Lower leg skin (tissue), 4 donors: ENCODE measurements at regions not wholly inside any gene's neighbourhood (a gene's known extent, or its start where the extent isn't known, plus 50 kb on each side); places are given as distances from the start of the nearest gene placed in this dataset.

Source experiments
- DNase-seq, 2 donors: peaks; one replicate each; pipeline ENCODE4 v3.0.0-alpha.2; 2019; ENCODE audit warnings: low spot score in 2 of 2
- H3K4me3 ChIP-seq: fragments of 200-600 bp; sonication (generic); 2 replicates; pipeline ENCODE4 v1.5.1; 2017; ENCODE audit warnings: mild to moderate bottlenecking, low read depth; ENCODE audit not compliant: poor library complexity, severe bottlenecking
- POLR2A ChIP-seq, 2 donors: fragments of 450-650 bp; IDR thresholded peaks; one replicate each; pipeline ENCODE4 v1.6.1; 2016 to 2017; ENCODE audit warnings: antibody characterized with exemption in 2 of 2, mild to moderate bottlenecking in 1 of 2, moderate library complexity in 1 of 2
- WGBS, 2 donors: methylation state at CpG; one replicate each; pipeline ENCODE4 v1.1.5; 2018; 5-methylcytosine and 5-hydroxymethylcytosine counted together
- intact Hi-C: fragments of 100-400 bp; cut with DNase I; formaldehyde crosslinking; loops from one replicate; pipeline ENCODE4 v1.15.0; 2023; ENCODE audit warnings: low total_unique reads
- TF ChIP-seq, protein P1 (sequence below), 3 donors: fragments of 450-650 bp; IDR thresholded peaks; one replicate each; pipeline ENCODE4 v1.5.1; 2016; ENCODE audit warnings: antibody characterized with exemption in 3 of 3, mild to moderate bottlenecking in 3 of 3, moderate library complexity in 2 of 3

DNA sequence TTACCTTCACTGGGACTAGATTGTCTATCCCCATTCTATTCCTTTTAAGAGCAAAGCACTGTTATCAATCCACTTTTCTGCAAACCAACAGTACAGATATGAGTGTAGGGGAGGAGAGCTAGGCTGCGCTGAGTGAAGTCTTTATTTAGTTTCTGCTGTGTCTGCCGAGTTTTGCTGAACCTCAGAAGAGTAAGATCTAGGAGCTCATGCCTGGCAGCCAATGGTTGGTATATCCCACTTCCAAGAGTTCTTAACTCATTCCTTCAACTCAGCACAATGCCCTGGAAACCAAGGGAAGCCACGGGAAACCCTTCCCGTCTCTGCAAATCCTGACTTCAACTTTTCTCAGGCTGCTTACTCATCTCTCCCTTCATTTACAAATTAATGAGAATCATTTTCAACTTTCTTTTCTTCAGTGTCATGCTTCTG lies 58.0 kb upstream of the JAK2 start:
- H3K4me3 ChIP-seq: no peak overlapping the region
- intact Hi-C loops: no loop called here
- TF ChIP-seq, protein P1, sequence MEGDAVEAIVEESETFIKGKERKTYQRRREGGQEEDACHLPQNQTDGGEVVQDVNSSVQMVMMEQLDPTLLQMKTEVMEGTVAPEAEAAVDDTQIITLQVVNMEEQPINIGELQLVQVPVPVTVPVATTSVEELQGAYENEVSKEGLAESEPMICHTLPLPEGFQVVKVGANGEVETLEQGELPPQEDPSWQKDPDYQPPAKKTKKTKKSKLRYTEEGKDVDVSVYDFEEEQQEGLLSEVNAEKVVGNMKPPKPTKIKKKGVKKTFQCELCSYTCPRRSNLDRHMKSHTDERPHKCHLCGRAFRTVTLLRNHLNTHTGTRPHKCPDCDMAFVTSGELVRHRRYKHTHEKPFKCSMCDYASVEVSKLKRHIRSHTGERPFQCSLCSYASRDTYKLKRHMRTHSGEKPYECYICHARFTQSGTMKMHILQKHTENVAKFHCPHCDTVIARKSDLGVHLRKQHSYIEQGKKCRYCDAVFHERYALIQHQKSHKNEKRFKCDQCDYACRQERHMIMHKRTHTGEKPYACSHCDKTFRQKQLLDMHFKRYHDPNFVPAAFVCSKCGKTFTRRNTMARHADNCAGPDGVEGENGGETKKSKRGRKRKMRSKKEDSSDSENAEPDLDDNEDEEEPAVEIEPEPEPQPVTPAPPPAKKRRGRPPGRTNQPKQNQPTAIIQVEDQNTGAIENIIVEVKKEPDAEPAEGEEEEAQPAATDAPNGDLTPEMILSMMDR (IDR thresholded peaks at IDR 0.05): no peak
- TF ChIP-seq POLR2A (IDR thresholded peaks at IDR 0.05): no peak
- WGBS, 2 donors: 32 to 50% methylated on average over 4 of the region's 4 CpGs
- DNase-seq: no peak

DNA sequence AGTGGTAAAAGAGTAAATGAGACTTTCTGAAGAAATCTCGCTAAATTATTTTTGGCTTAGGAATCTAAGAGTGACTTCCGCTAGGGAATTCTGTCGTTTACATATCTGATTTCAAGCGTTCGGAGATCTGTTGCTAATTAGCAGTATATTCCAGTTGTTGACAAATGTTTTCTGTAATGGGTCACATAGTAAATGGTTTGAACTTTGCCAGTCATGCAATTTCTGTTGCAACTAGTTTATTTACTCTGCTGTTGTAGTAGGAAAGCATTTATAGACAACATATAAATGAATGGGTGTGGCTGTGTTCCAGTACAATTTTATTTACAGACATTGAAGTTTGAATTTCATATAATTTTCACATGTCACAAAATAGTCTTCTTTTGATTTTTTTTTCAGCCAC lies 57.4 kb upstream of the JAK2 start:
- no peak for DNase-seq
- intact Hi-C loops: no loop called here
- H3K4me3 ChIP-seq: no peak overlapping the region
- TF ChIP-seq, protein P1 (IDR thresholded peaks at IDR 0.05): no peak
- no peak for TF ChIP-seq POLR2A (IDR thresholded peaks at IDR 0.05)
- 49 to 64% methylated on average over 5 of the region's 5 CpGs for WGBS, 2 donors

DNA sequence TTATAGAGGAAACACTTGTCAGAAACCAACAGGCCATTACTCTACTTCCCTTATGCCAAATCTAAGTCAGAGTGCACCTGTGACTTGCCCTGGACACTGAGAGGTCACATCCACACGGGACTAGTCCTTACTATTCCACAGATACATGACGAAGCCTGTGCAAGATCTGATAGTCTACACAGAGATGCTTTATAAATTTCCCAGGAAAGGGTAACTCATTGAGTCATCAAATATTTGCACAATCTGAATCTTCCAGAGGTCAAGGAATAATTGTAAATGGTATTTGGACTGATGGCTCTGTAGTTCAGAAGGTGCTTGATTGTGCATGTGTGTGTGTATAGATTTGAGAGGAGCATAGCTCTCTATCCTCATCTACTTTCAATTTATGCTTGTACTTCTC lies 55.2 kb upstream of the JAK2 start:
- 43 to 68% methylated on average over 2 of the region's 2 CpGs for WGBS, 2 donors
- H3K4me3 ChIP-seq: no peak overlapping the region
- intact Hi-C loops: no loop called here
- TF ChIP-seq, protein P1 (IDR thresholded peaks at IDR 0.05): no peak
- TF ChIP-seq POLR2A (IDR thresholded peaks at IDR 0.05): no peak
- DNase-seq: no peak

DNA sequence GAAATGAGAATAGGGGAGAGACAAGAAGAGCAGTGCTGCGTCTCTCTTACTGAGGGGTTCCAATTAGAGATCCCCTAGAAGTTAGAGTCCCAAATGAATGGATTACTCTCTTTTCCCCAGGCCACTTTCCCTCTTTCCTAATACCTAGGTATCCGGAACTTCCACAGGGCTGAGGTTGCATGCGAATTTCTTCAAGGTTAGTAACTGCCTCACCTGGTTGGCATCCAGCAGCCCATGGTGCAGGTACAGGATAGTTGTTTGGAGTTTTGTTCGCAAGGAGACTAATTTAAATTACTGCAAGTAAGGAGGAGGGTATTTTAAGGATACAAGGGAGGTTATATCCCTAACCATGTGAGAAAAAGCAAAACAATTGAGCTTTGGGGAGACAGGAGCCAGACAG lies 52.4 kb upstream of the JAK2 start:
- TF ChIP-seq, protein P1 (IDR thresholded peaks at IDR 0.05): no peak
- no peak for TF ChIP-seq POLR2A (IDR thresholded peaks at IDR 0.05)
- no peak overlapping the region for H3K4me3 ChIP-seq
- 58 to 63% methylated on average over 4 of the region's 4 CpGs for WGBS, 2 donors
- intact Hi-C loops: no loop called here
- DNase-seq: no peak

DNA sequence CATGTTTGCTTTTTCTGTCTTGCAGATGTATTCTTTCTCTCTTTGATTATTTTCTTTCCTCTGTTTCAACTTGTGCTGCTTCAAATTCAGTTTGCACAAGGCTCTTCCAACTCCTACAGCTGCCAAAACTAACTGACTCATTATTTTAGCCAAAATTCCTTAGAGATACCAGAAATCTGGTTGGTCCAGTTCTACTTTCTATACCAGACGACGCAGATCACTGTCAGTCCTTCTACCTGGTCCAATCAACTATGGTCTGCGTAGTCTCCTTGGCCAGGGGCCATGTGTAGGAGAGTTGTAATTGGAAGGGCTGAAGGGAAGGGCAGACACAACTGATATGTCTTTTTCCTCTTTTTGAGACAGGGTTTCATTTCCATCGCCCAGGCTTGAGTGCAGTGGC lies 51.9 kb upstream of the JAK2 start:
- 27 to 48% methylated on average over 4 of the region's 4 CpGs for WGBS, 2 donors
- H3K4me3 ChIP-seq: no peak overlapping the region
- intact Hi-C loops: no loop called here
- DNase-seq: peak in 1 of 2 donors; percentile 67
- TF ChIP-seq POLR2A (IDR thresholded peaks at IDR 0.05): no peak
- TF ChIP-seq, protein P1 (IDR thresholded peaks at IDR 0.05): no peak

DNA sequence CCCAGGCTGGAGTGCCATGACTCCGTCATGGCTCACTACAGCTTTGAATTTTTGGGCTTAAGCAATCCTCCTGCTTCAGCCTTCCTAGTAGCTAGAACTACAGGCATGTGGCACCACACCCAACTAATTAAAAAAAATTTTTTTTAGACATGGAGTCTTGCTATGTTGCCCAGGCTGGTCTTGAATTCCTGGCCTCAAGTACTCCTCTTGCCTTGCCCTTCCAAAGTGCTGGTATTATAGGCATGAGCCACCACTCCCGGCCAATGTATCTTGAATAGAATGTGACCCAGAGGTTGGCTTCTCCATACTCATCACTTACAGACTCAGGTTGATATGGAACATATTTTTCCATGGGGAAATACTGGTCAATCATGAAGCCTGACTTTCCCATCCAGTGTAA lies 51.2 kb upstream of the JAK2 start:
- WGBS, 2 donors: 71 to 72% methylated on average over 2 of the region's 2 CpGs
- intact Hi-C loops: no loop called here
- no peak overlapping the region for H3K4me3 ChIP-seq
- no peak for DNase-seq
- TF ChIP-seq POLR2A (IDR thresholded peaks at IDR 0.05): no peak
- TF ChIP-seq, protein P1 (IDR thresholded peaks at IDR 0.05): no peak
